ENCODE measurements at regions not wholly inside any gene's neighbourhood (a gene's known extent, or its start where the extent isn't known, plus 50 kb on each side); places are given as distances from the start of the nearest gene placed in this dataset.
"Not testable (repeated sequence)": the region's sequence is repeated elsewhere in the genome, so short reads cannot be mapped to it uniquely, and the experiment has no call there.

DNA sequence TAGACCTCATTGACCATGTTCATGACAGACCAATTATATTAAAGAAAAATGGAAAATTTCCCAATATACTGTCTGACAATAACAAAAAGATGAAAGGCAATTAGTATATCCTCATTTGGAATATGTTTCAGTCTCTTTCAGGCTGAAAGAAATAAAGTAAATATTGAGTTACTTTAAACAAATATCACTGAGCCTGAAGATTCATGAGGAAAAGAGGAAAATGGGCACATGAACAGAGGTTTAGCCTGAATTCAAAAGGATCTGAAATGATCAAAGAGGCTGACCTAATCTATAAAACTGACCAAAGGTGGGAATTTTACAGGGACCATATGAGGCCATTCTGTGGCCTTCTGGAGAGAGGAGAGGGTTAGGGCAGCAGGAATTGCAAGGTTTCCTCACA is 771.5 kb upstream of the CDH18 start:
- TF ChIP-seq, protein P1, sequence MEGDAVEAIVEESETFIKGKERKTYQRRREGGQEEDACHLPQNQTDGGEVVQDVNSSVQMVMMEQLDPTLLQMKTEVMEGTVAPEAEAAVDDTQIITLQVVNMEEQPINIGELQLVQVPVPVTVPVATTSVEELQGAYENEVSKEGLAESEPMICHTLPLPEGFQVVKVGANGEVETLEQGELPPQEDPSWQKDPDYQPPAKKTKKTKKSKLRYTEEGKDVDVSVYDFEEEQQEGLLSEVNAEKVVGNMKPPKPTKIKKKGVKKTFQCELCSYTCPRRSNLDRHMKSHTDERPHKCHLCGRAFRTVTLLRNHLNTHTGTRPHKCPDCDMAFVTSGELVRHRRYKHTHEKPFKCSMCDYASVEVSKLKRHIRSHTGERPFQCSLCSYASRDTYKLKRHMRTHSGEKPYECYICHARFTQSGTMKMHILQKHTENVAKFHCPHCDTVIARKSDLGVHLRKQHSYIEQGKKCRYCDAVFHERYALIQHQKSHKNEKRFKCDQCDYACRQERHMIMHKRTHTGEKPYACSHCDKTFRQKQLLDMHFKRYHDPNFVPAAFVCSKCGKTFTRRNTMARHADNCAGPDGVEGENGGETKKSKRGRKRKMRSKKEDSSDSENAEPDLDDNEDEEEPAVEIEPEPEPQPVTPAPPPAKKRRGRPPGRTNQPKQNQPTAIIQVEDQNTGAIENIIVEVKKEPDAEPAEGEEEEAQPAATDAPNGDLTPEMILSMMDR (IDR thresholded peaks at IDR 0.05) = not testable (repeated sequence)
- not testable (repeated sequence) for TF ChIP-seq POLR2AphosphoS5, POLR2A, EP300 (IDR thresholded peaks at IDR 0.05)
